ENCODE measurements at regions not wholly inside any gene's neighbourhood (a gene's known extent, or its start where the extent isn't known, plus 50 kb on each side); places are given as distances from the start of the nearest gene placed in this dataset.

- TF ChIP-seq POLR2AphosphoS5 (IDR thresholded peaks at IDR 0.05; ENCODE audit: low read depth, low read length): no peak
- TF ChIP-seq SIN3A (IDR thresholded peaks at IDR 0.05; ENCODE audit: borderline replicate concordance, insufficient read depth, low read length): no peak
Measured at GRCh38 chr1:118363396-118363795, 178.4 kb upstream of the SPAG17 start.
